Spleen (tissue), 7 donors: ENCODE measurements at regions not wholly inside any gene's neighbourhood (a gene's known extent, or its start where the extent isn't known, plus 50 kb on each side); places are given as distances from the start of the nearest gene placed in this dataset.

Source experiments
- POLR2A ChIP-seq, 3 donors: fragments of 450-650 bp; IDR thresholded peaks; one replicate each; pipeline ENCODE4 v1.5.1; 2017; ENCODE audit warnings: antibody characterized with exemption in 3 of 3, mild to moderate bottlenecking in 1 of 3
- POLR2AphosphoS5 ChIP-seq, 3 donors: sonication (generic); formaldehyde crosslinking; IDR thresholded peaks; one replicate each; pipeline ENCODE4 v1.5.1; 2017; ENCODE audit warnings: antibody characterized with exemption in 3 of 3
- TF ChIP-seq, protein P1 (sequence below), 11 experiments: fragments of 200-600 bp in 7 of 11; fragments of 450-650 bp in 4 of 11; sonication (generic) in 4 of 11; IDR thresholded peaks in 8 of 11; conservative IDR thresholded peaks in 3 of 11; 1 replicate in 7 of 11; 2 replicates in 4 of 11; pipeline versions ENCODE4 v1.4.0 to v1.8.0; 2016 to 2021; ENCODE audit warnings: antibody characterized with exemption in 11 of 11, inconsistent platforms in 4 of 11, mild to moderate bottlenecking in 1 of 11
- donor health status: DM: no; HTN: no; CAD: no; lungs with moderate emphysema.
- donor health status: DM: no; HTN: no; CAD: no.
- donor health status: DM: no; HTN: no; CAD: no.

DNA sequence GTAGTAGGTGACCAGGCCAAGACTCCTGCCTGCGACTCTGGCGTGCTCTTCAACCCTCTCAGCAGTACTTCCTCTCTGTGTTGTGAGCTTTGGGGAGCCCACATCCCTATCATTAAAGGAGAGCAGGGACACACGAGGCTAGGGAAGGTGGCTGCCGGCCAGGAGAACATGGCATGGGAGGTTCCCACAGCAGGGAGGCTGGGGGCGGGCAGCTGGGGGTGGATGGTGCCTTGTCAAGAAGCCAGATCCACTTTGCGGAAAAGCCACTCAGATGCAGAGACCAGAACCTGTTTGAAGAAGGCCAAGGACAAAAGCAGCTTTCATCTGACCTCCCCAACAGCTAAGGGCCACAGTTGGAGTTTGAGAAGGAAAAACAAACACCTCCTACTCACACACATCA lies 198.6 kb downstream of the BCL11B start:
- TF ChIP-seq, protein P1, sequence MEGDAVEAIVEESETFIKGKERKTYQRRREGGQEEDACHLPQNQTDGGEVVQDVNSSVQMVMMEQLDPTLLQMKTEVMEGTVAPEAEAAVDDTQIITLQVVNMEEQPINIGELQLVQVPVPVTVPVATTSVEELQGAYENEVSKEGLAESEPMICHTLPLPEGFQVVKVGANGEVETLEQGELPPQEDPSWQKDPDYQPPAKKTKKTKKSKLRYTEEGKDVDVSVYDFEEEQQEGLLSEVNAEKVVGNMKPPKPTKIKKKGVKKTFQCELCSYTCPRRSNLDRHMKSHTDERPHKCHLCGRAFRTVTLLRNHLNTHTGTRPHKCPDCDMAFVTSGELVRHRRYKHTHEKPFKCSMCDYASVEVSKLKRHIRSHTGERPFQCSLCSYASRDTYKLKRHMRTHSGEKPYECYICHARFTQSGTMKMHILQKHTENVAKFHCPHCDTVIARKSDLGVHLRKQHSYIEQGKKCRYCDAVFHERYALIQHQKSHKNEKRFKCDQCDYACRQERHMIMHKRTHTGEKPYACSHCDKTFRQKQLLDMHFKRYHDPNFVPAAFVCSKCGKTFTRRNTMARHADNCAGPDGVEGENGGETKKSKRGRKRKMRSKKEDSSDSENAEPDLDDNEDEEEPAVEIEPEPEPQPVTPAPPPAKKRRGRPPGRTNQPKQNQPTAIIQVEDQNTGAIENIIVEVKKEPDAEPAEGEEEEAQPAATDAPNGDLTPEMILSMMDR (IDR thresholded peaks at IDR 0.05 in 8 of 11, conservative IDR thresholded peaks at IDR 0.05 in 3 of 11) = no peak
- no peak for TF ChIP-seq POLR2AphosphoS5 (IDR thresholded peaks at IDR 0.05)
- no peak for TF ChIP-seq POLR2A (IDR thresholded peaks at IDR 0.05)
